A673 (cell line): ENCODE measurements at regions not wholly inside any gene's neighbourhood (a gene's known extent, or its start where the extent isn't known, plus 50 kb on each side); places are given as distances from the start of the nearest gene placed in this dataset.
"Not testable (repeated sequence)": the region's sequence is repeated elsewhere in the genome, so short reads cannot be mapped to it uniquely, and the experiment has no call there.

ENCODE experiments used
- BruUV-seq: library from RNA; stranded (reverse); fragments of 400-500 nt; replicated peaks from 2 replicates; lab custom pipeline; 2021; lab: Mats Ljungman, UMichigan
- CTCF ChIA-PET: fragments of 300-600 bp; sonication (Branson Sonifier 250); formaldehyde crosslinking; loops from one replicate; lab custom pipeline; 2022; ENCODE audit warnings: antibody characterized with exemption; lab: Charles Lee
- POLR2A ChIA-PET: fragments of 300-600 bp; sonication (Branson Sonifier 250); formaldehyde crosslinking; loops from one replicate; lab custom pipeline; 2022; ENCODE audit warnings: antibody characterized with exemption; ENCODE audit not compliant: low non-redundant PET; lab: Charles Lee
- DNase-seq: peaks from one replicate; pipeline ENCODE4 v3.0.0-alpha.2; 2015; ENCODE audit warnings: low spot score
- H3K27ac ChIP-seq: fragments of 200-600 bp; sonication (generic); 2 replicates; pipeline ENCODE4 v1.5.1; 2016; ENCODE audit warnings: mixed run types, low read depth, mild to moderate bottlenecking, mixed read lengths, antibody characterized with exemption, low read length; ENCODE audit not compliant: poor library complexity, severe bottlenecking
- H3K27me3 ChIP-seq: fragments of 200-600 bp; sonication (generic); replicated peaks from 2 replicates; pipeline ENCODE4 v1.6.1; 2017; ENCODE audit warnings: mixed run types, low read depth, mild to moderate bottlenecking, mixed read lengths, antibody characterized with exemption, low read length; ENCODE audit not compliant: insufficient read depth, poor library complexity
- H3K36me3 ChIP-seq: fragments of 200-600 bp; sonication (generic); 2 replicates; pipeline ENCODE4 v1.6.1; 2016; ENCODE audit warnings: mixed run types, mild to moderate bottlenecking, mixed read lengths, antibody characterized with exemption, low read length; ENCODE audit not compliant: insufficient read depth, poor library complexity, severe bottlenecking
- H3K4me1 ChIP-seq: fragments of 200-600 bp; sonication (generic); 2 replicates; pipeline ENCODE4 v1.6.1; 2017; ENCODE audit warnings: mixed run types, mild to moderate bottlenecking, mixed read lengths, antibody characterized with exemption, low read length; ENCODE audit not compliant: insufficient read depth, poor library complexity, severe bottlenecking
- H3K4me3 ChIP-seq: fragments of 200-600 bp; sonication (generic); 2 replicates; pipeline ENCODE4 v1.5.1; 2016; ENCODE audit warnings: low read depth, mixed run types, mild to moderate bottlenecking, mixed read lengths, low read length; ENCODE audit not compliant: poor library complexity, severe bottlenecking
- H3K9me3 ChIP-seq: fragments of 200-600 bp; sonication (generic); 2 replicates; pipeline ENCODE4 v1.6.1; 2016; ENCODE audit warnings: mixed run types, low read depth, mild to moderate bottlenecking, mixed read lengths, antibody characterized with exemption, low read length; ENCODE audit not compliant: poor library complexity, severe bottlenecking
- EZH2 ChIP-seq: fragments of 200-600 bp; sonication (generic); IDR thresholded peaks from 2 replicates; pipeline ENCODE4 v1.6.1; 2017; ENCODE audit warnings: borderline replicate concordance, low read depth, mild to moderate bottlenecking, mixed read lengths, antibody characterized with exemption, low read length; ENCODE audit not compliant: poor library complexity, severe bottlenecking
- intact Hi-C: fragments of 100-400 bp; cut with micrococcal nuclease; formaldehyde crosslinking; loops from one replicate; pipeline ENCODE4 v1.10.0; 2022; ENCODE audit not compliant: unreplicated experiment
- TF ChIP-seq, protein P1 (sequence below): fragments of 300-800, 200-600 bp; sonication (generic); conservative IDR thresholded peaks from 2 replicates; pipeline ENCODE4 v1.5.1; 2017; ENCODE audit warnings: low read depth, mild to moderate bottlenecking, antibody characterized with exemption, low read length, moderate library complexity, mixed read lengths

DNA sequence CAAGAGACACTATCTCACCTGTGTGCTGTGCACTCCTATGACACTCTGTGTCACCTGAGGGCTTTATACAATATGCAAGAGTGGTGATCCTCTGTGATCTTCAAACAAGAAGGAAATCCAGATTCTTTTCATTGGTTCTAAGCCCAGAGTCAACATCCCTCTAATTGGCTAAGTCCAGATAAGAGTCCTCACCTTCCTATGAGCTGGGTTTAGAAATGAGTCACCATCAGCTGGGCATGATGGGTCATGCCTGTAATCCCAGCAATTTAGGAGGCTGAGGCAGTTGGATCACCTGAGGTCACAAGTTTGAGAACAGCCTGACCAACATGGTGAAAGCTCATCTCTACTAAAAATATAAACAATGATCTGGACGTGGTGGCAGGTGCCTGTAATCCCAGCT is 144.4 kb downstream of the ZNF675 start:
- BruUV-seq = no TSS peak
- ChIA-PET CTCF (no interaction called here), POLR2A (no interaction called here)
- H3K36me3 ChIP-seq = no peaks in the 10 kb centered on the region
- peaks cover 47% of the 10 kb centered on the region for H3K9me3 ChIP-seq
- TF ChIP-seq, protein P1, sequence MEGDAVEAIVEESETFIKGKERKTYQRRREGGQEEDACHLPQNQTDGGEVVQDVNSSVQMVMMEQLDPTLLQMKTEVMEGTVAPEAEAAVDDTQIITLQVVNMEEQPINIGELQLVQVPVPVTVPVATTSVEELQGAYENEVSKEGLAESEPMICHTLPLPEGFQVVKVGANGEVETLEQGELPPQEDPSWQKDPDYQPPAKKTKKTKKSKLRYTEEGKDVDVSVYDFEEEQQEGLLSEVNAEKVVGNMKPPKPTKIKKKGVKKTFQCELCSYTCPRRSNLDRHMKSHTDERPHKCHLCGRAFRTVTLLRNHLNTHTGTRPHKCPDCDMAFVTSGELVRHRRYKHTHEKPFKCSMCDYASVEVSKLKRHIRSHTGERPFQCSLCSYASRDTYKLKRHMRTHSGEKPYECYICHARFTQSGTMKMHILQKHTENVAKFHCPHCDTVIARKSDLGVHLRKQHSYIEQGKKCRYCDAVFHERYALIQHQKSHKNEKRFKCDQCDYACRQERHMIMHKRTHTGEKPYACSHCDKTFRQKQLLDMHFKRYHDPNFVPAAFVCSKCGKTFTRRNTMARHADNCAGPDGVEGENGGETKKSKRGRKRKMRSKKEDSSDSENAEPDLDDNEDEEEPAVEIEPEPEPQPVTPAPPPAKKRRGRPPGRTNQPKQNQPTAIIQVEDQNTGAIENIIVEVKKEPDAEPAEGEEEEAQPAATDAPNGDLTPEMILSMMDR = no peak
- no peak for TF ChIP-seq EZH2
- H3K27ac ChIP-seq = no peak overlapping the region
- no peak for DNase-seq
- intact Hi-C loops = no loop called here
- no peaks in the 10 kb centered on the region for H3K27me3 ChIP-seq
- no peak overlapping the region for H3K4me3 ChIP-seq
- no peaks in the 10 kb centered on the region for H3K4me1 ChIP-seq

DNA sequence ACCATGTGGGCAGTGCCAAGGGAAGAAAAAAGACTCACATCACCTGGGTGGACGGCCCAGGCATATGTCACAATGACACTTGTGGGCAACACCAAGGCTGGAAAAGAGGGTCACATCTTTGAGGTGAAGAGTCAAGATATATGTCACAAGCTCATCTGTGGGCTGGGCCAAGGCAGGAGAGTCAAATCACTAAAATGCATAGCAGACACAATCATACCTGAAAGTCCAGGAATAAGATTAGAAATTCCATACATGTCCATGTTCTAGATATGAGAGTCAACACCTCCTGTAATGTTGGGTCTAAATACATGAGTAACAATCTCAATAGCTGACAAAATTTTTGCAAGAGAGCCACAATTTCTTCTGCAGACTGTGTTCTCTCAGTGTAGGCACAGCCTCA is 145.0 kb downstream of the ZNF675 start:
- Histone ChIP-seq H3K36me3 (no peaks in the 10 kb centered on the region), H3K27ac (no peak overlapping the region), H3K4me3 (no peak overlapping the region), H3K4me1 (no peaks in the 10 kb centered on the region), H3K27me3 (no peaks in the 10 kb centered on the region), H3K9me3 (peaks cover 43% of the 10 kb centered on the region)
- POLR2A ChIA-PET = no interaction called here
- DNase-seq = no peak
- intact Hi-C loops = no loop called here
- no peak for TF ChIP-seq EZH2
- TF ChIP-seq, protein P1 = no peak
- CTCF ChIA-PET = no interaction called here
- no TSS peak for BruUV-seq

DNA sequence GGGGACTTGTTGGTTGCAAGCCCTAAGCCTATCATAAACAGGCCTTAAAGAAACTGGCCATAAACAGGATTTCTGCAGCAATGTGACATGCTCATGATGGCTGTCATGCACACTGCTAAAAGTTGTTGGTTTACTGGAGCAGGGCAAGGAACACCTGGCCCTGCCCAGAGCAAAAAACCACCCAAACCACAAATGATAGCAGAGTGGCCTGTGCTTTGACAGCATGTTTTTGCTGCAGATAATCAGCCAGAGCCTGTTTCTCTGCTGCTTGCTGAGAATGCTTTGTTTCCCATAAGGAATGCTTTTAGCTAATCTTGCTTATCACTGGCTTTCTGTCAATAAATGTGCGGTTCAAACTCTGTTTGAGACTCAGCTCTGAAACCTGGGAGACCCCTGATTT is 144.9 kb upstream of the ZNF91 start:
- H3K27me3 ChIP-seq, H3K4me1 ChIP-seq, CTCF ChIA-PET, POLR2A ChIA-PET, H3K36me3 ChIP-seq, BruUV-seq, H3K27ac ChIP-seq, DNase-seq, H3K4me3 ChIP-seq, intact Hi-C loops: not testable (repeated sequence)
- peaks cover 44% of the 10 kb centered on the region for H3K9me3 ChIP-seq

DNA sequence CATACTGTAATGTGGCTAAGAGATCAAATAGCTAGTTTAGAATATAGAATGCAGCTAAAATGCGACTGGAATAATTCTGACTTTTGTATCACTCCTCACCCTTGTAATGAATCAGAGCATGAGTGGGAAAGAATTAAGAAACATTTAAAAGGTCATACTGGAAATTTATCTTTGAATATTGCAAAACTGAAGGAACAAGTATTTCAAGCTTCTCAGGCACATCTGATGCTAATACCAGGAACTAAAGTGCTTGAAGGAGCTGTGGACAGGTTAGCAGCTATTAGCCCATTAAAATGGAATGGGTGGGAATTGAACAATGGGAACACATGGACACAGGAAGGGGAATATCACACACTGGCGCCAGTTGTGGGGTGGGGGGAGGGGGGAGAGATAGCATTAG is 144.2 kb upstream of the ZNF91 start:
- intact Hi-C loops = no loop called here
- ChIA-PET POLR2A (no interaction called here), CTCF (no interaction called here)
- peaks cover 43% of the 10 kb centered on the region for H3K9me3 ChIP-seq
- TF ChIP-seq, protein P1 = no peak
- TF ChIP-seq EZH2 = no peak
- H3K4me3 ChIP-seq = no peak overlapping the region
- H3K36me3 ChIP-seq = no peaks in the 10 kb centered on the region
- H3K4me1 ChIP-seq = no peaks in the 10 kb centered on the region
- no peak overlapping the region for H3K27ac ChIP-seq
- H3K27me3 ChIP-seq = no peaks in the 10 kb centered on the region
- no peak for DNase-seq
- BruUV-seq = no TSS peak

DNA sequence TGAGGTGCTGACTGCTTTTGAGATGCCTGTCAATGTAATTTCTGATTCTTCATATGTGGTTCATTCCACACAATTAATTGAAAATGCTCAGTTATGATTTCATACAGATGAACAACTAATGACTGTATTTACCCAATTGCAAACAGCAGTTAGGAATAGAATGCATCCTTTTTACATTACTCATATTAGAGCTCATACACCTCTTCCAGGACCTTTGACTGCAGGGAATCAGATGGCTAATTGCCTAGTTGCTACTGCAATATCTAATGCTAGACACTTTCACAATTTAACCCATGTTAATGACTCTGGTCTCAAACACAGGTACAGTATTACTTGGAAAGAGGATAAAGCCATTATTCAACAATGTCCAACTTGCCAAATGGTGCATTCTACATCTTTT is 141.9 kb upstream of the ZNF91 start:
- H3K4me3 ChIP-seq, intact Hi-C loops, BruUV-seq, DNase-seq, H3K27ac ChIP-seq, POLR2A ChIA-PET, H3K4me1 ChIP-seq, CTCF ChIA-PET, H3K36me3 ChIP-seq, H3K27me3 ChIP-seq: not testable (repeated sequence)
- peaks cover 34% of the 10 kb centered on the region for H3K9me3 ChIP-seq
